ENCODE measurements at regions not wholly inside any gene's neighbourhood (a gene's known extent, or its start where the extent isn't known, plus 50 kb on each side); places are given as distances from the start of the nearest gene placed in this dataset.

DNA sequence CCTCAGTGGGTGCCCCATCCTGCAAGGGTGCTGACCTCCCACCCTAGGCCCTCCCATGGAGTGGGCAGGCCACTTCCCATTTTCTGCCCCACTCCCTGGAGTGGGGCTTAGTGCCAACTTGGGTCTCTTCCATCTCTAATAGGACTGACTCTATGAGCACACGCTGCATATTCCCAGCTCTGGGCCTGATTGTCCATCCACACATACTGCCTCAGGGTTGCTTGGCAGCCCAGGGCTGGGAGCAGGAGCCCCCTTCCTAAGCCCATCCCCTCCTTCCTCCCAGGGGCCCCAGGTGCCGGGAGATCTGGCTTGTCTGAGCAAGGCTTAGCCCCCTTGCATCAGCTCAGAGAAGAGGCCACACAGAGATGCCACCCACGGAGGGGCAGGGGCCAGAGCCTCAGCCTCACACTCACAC lies 55.1 kb downstream of the PJA1 start:
- DNase-seq = no peak

GRCh38 chrX:69109706-69110105 lies 55.5 kb downstream of the PJA1 start:
- DNase-seq = no peak

- DNase-seq = no peak
Measured at GRCh38 chrX:69109036-69109663, 56.1 kb downstream of the PJA1 start.

- no peak for DNase-seq
Measured at GRCh38 chrX:69107747-69108401, 57.4 kb downstream of the PJA1 start.

GRCh38 chrX:69107231-69107739 lies 58.0 kb downstream of the PJA1 start:
- DNase-seq = no peak

DNA sequence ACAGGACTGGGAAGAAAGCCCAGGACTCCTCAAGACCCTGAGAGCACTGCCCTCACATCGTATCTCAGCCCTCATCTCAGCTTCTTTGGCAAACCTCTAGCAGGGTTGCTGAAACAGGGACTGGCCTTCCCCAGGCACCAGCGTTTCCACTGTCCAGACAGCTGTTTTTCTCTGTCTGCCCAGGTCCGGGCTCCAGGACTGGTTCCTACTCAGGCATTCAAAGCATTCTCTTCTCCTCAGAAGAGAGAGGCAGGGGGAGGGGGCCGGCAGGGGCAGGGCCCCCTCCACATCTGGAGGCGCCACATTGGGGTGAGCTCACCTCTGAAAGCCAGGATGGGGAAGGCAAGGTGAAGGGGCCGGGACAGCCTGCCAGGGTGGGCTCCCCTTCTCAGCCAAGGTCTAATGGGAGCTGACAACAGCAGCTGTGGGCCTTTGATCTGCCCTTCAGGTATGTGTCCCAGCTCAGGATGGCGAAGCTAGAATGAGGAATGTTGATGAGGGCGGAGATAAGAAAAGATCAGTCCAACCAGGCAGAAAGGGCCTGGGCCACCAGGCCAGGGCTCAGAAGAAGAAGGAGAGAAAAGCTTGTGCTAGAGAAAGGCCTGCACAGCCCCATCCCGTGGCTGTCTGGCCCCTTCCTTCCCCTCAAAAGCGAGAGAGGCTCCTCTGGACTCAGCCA lies 60.4 kb downstream of the PJA1 start:
- no peak for DNase-seq

GRCh38 chrX:69103539-69103938 lies 61.7 kb downstream of the PJA1 start:
- DNase-seq = no peak

GRCh38 chrX:69102612-69103194 lies 62.5 kb downstream of the PJA1 start:
- DNase-seq = peak in 1 of 2 experiments; percentile 2

DNA sequence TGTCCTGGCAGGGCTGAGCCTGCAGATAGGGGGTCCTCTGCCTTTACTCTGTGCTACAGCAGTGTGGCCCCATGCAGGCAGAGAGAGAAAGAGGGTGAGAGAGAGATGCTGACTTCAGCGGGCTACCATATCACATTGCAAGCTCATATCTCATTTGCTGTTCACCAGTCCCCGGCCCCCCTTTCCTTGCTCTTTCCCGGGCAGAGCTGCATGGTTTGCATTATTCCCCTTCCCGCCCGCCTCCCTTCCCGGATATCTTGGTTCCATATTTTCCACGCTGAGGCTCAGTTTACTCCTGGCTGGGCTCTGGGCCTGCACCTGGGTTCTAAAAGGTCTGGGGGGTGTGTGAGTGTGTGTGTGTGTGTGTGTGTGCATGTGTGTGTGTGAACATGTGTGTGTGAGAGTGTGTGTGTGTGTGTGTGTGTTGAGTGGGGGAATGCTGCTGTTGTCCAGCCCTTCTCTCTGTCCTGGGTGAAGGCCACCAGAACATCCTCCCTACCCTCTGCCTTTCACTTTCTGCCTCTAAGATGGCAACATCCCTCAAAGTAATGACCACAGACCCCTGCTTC lies 63.5 kb downstream of the PJA1 start:
- no peak for DNase-seq

DNA sequence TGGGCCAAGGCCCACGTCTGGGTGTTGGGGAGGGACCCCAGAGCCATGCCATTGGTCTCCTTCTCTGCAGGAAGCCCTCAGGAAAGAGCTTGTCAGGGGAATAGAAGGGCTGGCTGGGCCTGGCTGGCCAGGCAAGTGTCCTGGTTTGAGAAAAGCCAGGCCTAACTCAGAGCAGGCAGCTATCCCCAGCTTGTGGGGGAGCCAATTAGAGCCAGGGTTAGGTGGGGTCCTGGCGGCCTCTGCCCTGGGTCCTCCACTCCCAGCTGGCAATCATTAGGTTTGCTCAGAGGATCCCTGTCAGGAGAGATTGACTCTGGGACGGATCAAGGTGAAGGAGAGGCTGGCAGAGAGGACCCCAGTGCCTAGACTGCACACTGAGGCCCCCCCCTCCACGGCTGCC lies 64.8 kb downstream of the PJA1 start:
- DNase-seq = no peak

DNA sequence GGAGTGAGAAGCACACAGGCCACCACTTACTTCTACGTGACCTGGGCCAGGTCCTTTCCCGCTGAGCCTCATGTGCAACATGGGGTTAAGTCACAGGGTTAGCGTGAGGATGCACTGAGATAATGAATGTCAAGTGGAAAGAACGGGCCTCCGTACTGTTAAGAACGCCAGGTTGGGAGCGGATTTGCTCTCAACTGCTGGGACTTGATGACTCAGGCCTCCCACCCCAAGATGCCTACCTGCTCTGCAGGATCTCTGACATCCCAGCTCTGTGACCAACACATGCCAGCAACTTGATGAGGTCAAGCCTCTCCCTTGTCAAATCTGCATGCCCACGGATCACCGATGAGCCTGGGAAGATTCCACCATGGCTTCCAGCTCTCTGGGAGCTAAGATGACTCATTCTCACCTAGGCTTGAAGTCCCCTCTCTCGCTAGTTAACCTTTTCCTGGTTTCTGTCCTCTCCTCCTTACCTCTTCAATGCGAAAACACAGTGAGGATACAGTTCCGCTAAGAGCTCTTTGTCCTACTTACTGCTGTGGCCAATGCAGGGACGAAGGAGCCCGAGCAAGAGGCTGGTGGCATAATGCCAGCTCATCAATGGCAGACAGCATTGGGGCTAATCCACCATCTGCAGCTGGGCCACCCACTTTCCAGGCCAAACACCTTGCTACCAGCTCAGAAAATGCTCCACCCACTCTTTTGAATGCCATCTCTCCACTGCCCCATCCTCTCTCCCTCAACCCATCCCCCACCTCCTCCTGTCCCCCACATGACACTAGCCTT lies 67.6 kb downstream of the PJA1 start:
- no peak for DNase-seq

- DNase-seq = no peak
Measured at GRCh38 chrX:69096963-69097362, 68.3 kb downstream of the PJA1 start.

DNA sequence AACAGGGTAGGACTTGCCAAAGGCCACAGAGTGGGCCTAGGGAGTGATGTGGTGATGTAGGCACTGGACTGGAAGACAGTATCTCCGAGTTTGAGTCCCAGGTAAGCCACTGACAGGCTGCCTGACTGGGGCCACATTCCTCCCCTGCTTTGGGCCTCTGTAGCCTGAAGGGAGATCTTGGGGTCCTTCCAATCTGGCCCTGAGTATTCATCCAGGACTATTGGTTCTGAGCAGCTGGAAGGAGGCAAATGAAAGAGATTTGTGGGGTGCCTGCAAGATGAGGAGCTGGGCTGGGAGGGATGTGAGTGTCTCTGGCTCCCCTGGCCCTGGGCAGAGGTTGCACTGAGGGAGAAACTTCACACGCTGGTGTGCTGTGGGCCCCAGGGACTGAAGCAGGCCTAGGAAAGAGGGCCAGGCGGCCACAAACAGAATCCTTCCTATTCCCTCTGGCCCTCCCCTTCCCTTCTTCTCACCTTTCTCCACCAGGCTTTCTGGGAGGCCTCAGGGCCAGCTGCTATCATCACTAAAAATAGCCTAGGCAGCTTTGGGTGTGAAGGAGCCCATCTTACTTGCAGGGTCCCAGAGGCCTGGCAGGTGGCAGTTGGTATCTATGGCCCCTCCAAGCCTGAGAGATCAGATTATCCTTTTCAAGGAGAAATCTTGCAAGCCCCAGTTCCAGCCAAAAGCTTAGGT lies 70.1 kb downstream of the PJA1 start:
- DNase-seq = no peak

DNA sequence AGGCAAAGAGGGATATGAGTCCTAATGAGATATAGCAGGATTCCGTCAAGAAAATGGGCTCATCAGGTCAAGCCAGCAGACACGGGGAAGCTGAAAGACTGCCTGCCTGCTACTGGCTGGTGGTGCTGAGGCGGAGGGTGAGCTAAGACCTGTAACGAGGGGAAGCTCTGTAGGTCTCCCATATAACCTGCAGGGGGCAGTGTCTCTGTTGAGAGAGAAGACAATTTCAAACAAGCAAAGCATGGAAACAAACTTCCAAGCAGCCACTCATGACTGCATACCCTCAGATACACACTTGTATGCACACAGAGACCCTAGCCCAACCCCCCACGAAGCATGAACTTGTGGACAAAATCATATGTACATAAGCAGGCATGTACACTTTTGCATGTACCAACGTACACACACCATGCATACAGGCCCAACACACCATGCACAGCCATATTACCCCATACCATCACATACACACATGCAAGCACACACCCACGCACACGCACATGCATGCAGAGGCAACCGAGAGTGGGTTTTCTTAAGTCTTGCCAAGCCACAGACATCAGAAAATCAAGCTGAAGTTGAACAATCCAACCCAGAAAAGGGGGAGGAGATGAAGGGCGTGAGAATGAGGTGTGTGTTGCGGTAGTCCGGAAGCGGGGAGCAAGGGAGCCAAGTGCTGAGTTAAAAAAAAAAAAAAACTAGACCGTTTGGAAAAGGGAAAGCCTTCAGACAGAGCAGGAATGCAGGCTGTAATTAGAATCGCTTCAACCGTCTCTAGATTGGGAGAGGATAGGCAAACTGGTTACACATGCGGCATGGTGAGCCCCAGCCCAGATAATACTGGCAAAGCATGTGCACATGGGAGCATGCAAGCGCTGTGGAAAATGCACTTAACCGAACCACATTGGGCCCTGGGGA lies 71.0 kb downstream of the PJA1 start:
- peak; percentile 43 to 50 for DNase-seq

- no peak for DNase-seq
Measured at GRCh38 chrX:69090022-69090421, 75.2 kb downstream of the PJA1 start.

DNA sequence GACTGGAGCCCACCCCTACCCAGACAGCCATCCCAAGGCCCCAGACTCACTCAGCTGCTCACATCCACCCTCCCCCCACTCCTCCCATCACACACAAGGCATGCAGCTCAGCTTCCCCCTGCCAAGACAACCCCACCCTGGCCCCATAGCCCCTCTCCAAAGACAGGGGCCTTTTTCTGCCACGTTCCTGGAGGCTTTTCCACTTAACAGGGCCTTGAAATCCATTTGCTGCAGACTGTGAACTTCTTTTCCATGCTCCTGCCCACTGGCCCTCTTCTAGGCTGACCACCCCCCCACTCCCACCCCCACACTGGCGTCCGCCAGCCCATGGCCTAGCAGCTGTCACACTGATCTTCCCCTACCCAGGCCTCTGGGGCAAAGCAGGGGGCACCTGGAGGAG lies 76.0 kb downstream of the PJA1 start:
- no peak for DNase-seq

DNA sequence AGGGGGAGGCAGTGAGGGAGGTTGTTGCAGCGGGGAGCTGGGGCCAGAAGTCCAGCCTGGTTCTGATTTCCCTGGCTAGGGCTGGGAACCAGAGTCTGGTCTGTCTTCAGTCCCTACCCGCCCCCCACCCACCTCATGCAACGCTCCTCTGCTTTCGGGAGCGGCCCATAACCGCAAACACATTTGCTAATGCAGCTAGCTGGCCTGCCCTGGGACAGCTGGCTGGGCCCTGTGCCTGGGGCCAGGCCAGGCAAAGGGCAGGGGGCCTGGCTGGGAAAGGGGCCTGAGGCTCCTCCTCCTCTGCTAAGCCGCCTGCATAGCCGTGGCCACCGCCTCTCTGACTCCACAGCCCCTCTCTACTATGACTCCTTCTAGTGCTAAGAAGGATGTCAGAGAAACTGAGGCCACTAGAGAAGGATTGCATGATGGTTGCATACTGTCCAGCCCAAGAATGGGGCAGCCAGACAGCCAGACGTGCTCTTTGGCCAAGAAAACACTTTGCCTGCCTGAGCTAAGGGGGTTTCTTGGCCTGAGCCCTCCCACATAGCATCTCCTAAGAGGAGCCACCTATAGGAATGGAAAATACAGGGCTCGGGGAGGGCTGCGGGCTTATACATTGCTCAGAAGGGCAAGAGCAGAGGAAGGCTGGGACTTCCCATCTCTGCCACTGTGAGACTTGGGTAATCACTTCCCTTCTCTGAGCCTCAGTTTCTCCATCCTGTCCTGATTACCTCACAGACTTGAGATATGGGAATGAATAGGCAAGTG lies 76.9 kb downstream of the PJA1 start:
- DNase-seq = no peak

- no peak for DNase-seq
Measured at GRCh38 chrX:69085826-69086225, 79.4 kb downstream of the PJA1 start.

GRCh38 chrX:69085151-69085550 lies 80.1 kb downstream of the PJA1 start:
- DNase-seq = no peak

- no peak for DNase-seq
Measured at GRCh38 chrX:69083801-69084200, 81.5 kb downstream of the PJA1 start.
